Heart left ventricle (tissue), 16 donors: ENCODE measurements at regions not wholly inside any gene's neighbourhood (a gene's known extent, or its start where the extent isn't known, plus 50 kb on each side); places are given as distances from the start of the nearest gene placed in this dataset.

Source experiments
- ATAC-seq, 4 donors: fragments of 200-7000 bp; cut with Tn5 transposase; one replicate each; pipeline ENCODE4 v1.9.1; 2020 to 2022; ENCODE audit warnings: moderate library complexity in 4 of 4, mild to moderate bottlenecking in 3 of 4, moderate number of reproducible peaks in 1 of 4
- DNase-seq, 5 donors: peaks; one replicate each; pipeline ENCODE4 v3.0.0-alpha.2; 2020
- H3K27ac ChIP-seq, 12 donors: fragments of 200-600 bp; sonication (generic) in 4 of 12; one replicate each; pipeline versions ENCODE4 v1.5.0 to v1.8.0; 2016 to 2022; ENCODE audit warnings: mild to moderate bottlenecking in 2 of 12
- H3K27me3 ChIP-seq, 9 donors: fragments of 200-600 bp; sonication (generic) in 2 of 9; one replicate each; pipeline versions ENCODE4 v1.5.1 to v1.8.0; 2016 to 2022; ENCODE audit warnings: mild to moderate bottlenecking in 3 of 9
- H3K36me3 ChIP-seq, 9 donors: fragments of 200-600 bp; sonication (generic) in 2 of 9; one replicate each; pipeline versions ENCODE4 v1.5.0 to v1.8.0; 2018 to 2022; ENCODE audit warnings: mild to moderate bottlenecking in 2 of 9
- H3K4me1 ChIP-seq, 12 donors: fragments of 200-600 bp; sonication (generic) in 4 of 12; one replicate each; pipeline versions ENCODE4 v1.5.0 to v1.8.0; 2016 to 2022; ENCODE audit warnings: mild to moderate bottlenecking in 3 of 12
- H3K4me3 ChIP-seq, 12 donors: fragments of 200-600 bp; sonication (generic) in 4 of 12; one replicate each; pipeline versions ENCODE4 v1.5.0 to v1.8.0; 2017 to 2022; ENCODE audit warnings: mild to moderate bottlenecking in 9 of 12, moderate library complexity in 4 of 12
- H3K9me3 ChIP-seq, 12 donors: fragments of 200-600 bp; sonication (generic) in 4 of 12; one replicate each; pipeline versions ENCODE4 v1.5.0 to v1.8.0; 2016 to 2022; ENCODE audit warnings: mild to moderate bottlenecking in 1 of 12
- CTCF ChIP-seq, 12 donors: fragments of 200-600 bp; sonication (generic) in 4 of 12; IDR thresholded peaks; one replicate each; pipeline versions ENCODE4 v1.5.0 to v1.8.0; 2018 to 2022; ENCODE audit warnings: antibody characterized with exemption in 12 of 12, mild to moderate bottlenecking in 5 of 12
- POLR2A ChIP-seq, 2 donors: fragments of 450-650 bp; IDR thresholded peaks; one replicate each; pipeline ENCODE4 v1.6.1; 2017; ENCODE audit warnings: antibody characterized with exemption in 2 of 2, mild to moderate bottlenecking in 2 of 2, moderate library complexity in 2 of 2
- WGBS, 4 donors: extraction: QIAGEN DNeasy Blood & Tissue Kit in 2 of 4; methylation state at CpG; one replicate each; pipeline versions ENCODE4 v1.1.5 to v1.1.7; 2013 to 2018; 5-methylcytosine and 5-hydroxymethylcytosine counted together
- intact Hi-C, 10 donors: fragments of 100-400 bp; cut with DNase I; formaldehyde crosslinking; loops; one replicate each; pipeline versions ENCODE4 v1.11.1 to v1.14.2; 2022
- donor health status: ischemic (EF 13 %, LVEDD 7.1; RV severe dilation, severe dysfunction).
- donor health status: healthy with polysubstance abuse.
- donor health status: DM: no; HTN: yes; CAD: no.
- donor health status: DM: no; HTN: no; CAD: no.
- donor health status: ischemic (EF 25% LVEDD 6.9; RV normal size, moderate dysfunction).
- donor health status: ischemic (EF 25% LVEDD 5.7; RV mildly dilated, moderate dysfunction).
- donor health status: healthy.
- donor health status: DM: yes; HTN: yes; CAD: no.
- donor health status: ischemic (EF 35%, LVEDD 5.7; RV mildly dilated, moderate dysfunction).
- donor health status: nonischemic (EF 11% LVEDD 7.7; RV severe dilation, severe dysfunction).
- donor health status: DM: yes; HTN: yes; CAD: no.
- donor health status: PGD.
- donor health status: ischemic (EF 29% LVEDD 5.4; RV normal size, mild dysfunction).
- donor health status: nonischemic (EF 23%, LVEDD 6.1; RV moderate dilation, normal function).

GRCh38 chr20:12180107-12180661 lies 262.5 kb downstream of the BTBD3 start:
- H3K27ac ChIP-seq: peak overlapping the region in 4 of 12 donors; percentile 1 to 33 (median 16)
- no peaks in the 10 kb centered on the region for H3K36me3 ChIP-seq
- H3K27me3 ChIP-seq: no peaks in the 10 kb centered on the region
- ATAC-seq: peak in 2 of 4 donors; percentile 68 to 86
- peaks cover 0 to 16% (median 1%) of the 10 kb centered on the region in 12 donors for H3K4me1 ChIP-seq
- no peak for DNase-seq
- no peaks in the 10 kb centered on the region for H3K9me3 ChIP-seq
- TF ChIP-seq CTCF (IDR thresholded peaks at IDR 0.05) (no peak), POLR2A (IDR thresholded peaks at IDR 0.05) (no peak)
- 65 to 79% (median 72%) methylated on average over 5 of the region's 5 CpGs for WGBS, 4 donors
- intact Hi-C loops: no loop called here
- no peak overlapping the region for H3K4me3 ChIP-seq

- Histone ChIP-seq H3K9me3 (peaks cover 0 to 5% (median 0%) of the 10 kb centered on the region in 12 donors), H3K4me1 (peaks cover 0 to 3% (median 0%) of the 10 kb centered on the region in 12 donors), H3K36me3 (no peaks in the 10 kb centered on the region), H3K4me3 (no peak overlapping the region), H3K27me3 (no peaks in the 10 kb centered on the region), H3K27ac (no peak overlapping the region)
- intact Hi-C loops: no loop called here
- no peak for DNase-seq
- no peak for ATAC-seq
- TF ChIP-seq POLR2A (IDR thresholded peaks at IDR 0.05) (no peak), CTCF (IDR thresholded peaks at IDR 0.05) (no peak)
Measured at GRCh38 chr20:12198281-12198680, 280.6 kb downstream of the BTBD3 start.

- ATAC-seq (no peak), DNase-seq (no peak)
- Histone ChIP-seq H3K4me3 (no peak overlapping the region), H3K4me1 (peaks cover 0 to 3% (median 0%) of the 10 kb centered on the region in 12 donors), H3K9me3 (peaks cover 0 to 3% (median 0%) of the 10 kb centered on the region in 12 donors), H3K27ac (no peak overlapping the region), H3K27me3 (no peaks in the 10 kb centered on the region), H3K36me3 (no peaks in the 10 kb centered on the region)
- WGBS, 4 donors: 69 to 85% (median 81%) methylated on average over 5 of the region's 5 CpGs
- no peak for TF ChIP-seq POLR2A (IDR thresholded peaks at IDR 0.05)
- no peak for TF ChIP-seq CTCF (IDR thresholded peaks at IDR 0.05)
- intact Hi-C loops: loop anchor here in 6 of 10 donors (10.0 kb wide), 3 partner anchors 185 to 525 kb away; partner anchors contain the start of gene BTBD3 (in 1 of the 6)
Measured at GRCh38 chr20:12199703-12200102, 282.0 kb downstream of the BTBD3 start.

GRCh38 chr20:12201289-12201991 lies 283.7 kb downstream of the BTBD3 start:
- ATAC-seq: peak; percentile 69 to 96 (median 91)
- H3K27ac ChIP-seq: peak overlapping the region in 2 of 12 donors; percentile 13 to 22
- intact Hi-C loops: loop anchor here in 6 of 10 donors (10.0 kb wide), 3 partner anchors 187 to 527 kb away; partner anchors contain the start of gene BTBD3 (in 1 of the 6)
- H3K9me3 ChIP-seq: peaks cover 0 to 17% (median 4%) of the 10 kb centered on the region in 12 donors
- 61 to 75% (median 69%) methylated on average over 5 of the region's 5 CpGs for WGBS, 4 donors
- peaks cover 0 to 3% (median 0%) of the 10 kb centered on the region in 12 donors for H3K4me1 ChIP-seq
- H3K4me3 ChIP-seq: no peak overlapping the region
- H3K36me3 ChIP-seq: no peaks in the 10 kb centered on the region
- no peak for TF ChIP-seq POLR2A (IDR thresholded peaks at IDR 0.05)
- no peak for TF ChIP-seq CTCF (IDR thresholded peaks at IDR 0.05)
- no peaks in the 10 kb centered on the region for H3K27me3 ChIP-seq
- peak in 3 of 5 donors; percentile 8 to 55 (median 41) for DNase-seq
